ENCODE measurements at regions not wholly inside any gene's neighbourhood (a gene's known extent, or its start where the extent isn't known, plus 50 kb on each side); places are given as distances from the start of the nearest gene placed in this dataset.

DNA sequence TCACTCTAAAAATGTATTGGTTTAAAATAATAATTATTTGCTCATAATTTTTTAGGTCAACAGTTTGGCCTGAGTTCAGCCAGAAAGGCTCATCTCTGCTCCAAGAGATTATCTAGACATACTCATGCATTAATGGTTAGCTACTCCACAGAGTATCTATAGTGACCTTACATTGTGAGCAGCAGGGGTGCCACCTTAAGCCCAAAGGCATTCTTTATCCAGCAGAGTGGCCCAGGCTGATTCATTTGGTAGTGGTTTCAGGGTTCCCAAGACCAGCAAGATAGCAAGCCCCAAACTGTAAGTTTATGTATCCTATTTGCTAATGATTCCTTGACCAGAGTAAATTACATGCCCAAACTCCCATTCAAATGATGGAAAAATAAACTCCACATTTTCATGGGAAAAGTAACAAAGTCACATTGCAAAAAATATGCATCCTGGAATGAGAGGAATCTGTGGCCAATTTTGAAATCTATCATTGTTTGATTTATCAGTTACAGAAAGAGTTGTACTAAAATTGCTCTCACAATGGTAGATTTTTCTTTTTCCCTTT, 182.6 kb upstream of the KCNK2 start:
- no peaks in the 10 kb centered on the region for H3K9me3 Mint-ChIP-seq
- DNase-seq, result no peak
- POLR2A ChIA-PET, result no interaction called here
- H3K4me1 Mint-ChIP-seq, result no peaks in the 10 kb centered on the region
- H3K27me3 Mint-ChIP-seq, result peaks cover 2% of the 10 kb centered on the region
- no peak overlapping the region for H3K4me3 Mint-ChIP-seq
- H3K27ac Mint-ChIP-seq, result no peak overlapping the region
- no peaks in the 10 kb centered on the region for H3K36me3 Mint-ChIP-seq (ENCODE audit: low read depth)
- CTCF ChIA-PET, result no interaction called here

DNA sequence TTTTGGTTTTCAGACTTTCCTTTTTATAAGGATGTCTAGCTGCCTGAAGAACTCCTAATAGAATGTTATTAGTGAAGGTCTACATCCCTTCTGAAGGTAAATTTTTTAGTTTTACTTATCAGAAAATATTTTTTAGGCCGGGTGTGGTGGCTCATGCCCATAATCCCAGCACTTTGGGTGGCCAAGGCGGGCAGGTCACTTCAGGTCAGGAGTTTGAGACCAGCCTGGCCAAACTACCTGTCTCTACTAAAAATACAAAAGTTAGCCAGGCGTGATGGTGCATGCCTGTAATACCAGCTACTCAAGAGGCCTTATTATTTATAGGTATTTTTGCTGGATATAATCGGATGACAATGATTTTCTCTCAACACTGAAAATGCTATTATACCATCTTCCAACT, 181.9 kb upstream of the KCNK2 start:
- Mint-ChIP-seq H3K4me3 (no peak overlapping the region), H3K27ac (no peak overlapping the region), H3K36me3 (ENCODE audit: low read depth) (no peaks in the 10 kb centered on the region), H3K4me1 (no peaks in the 10 kb centered on the region), H3K27me3 (peaks cover 2% of the 10 kb centered on the region), H3K9me3 (no peaks in the 10 kb centered on the region)
- POLR2A ChIA-PET, result no interaction called here
- no peak for DNase-seq
- CTCF ChIA-PET, result no interaction called here

DNA sequence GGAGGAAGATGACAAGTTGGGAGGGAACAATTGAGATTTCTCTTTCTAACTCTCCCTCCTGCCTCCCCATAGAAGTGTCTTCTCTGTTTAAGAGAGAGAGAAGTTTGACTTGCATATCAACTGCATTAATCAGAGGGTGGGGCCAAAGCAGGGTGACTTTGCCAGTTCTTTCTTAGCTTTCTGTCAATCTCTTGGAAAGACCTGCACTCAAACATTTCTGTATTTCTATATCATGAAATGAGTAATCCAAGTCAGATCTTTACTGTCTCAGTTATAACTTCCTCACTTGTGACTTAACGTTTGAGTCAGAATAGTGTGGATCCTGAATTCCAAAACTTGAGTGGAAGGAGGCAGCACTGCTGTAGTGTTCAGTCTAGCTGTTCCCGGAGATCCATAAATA, 180.8 kb upstream of the KCNK2 start:
- H3K27ac Mint-ChIP-seq, result no peak overlapping the region
- ChIA-PET POLR2A (no interaction called here), CTCF (no interaction called here)
- H3K9me3 Mint-ChIP-seq, result no peaks in the 10 kb centered on the region
- peaks cover 2% of the 10 kb centered on the region for H3K27me3 Mint-ChIP-seq
- no peaks in the 10 kb centered on the region for H3K36me3 Mint-ChIP-seq (ENCODE audit: low read depth)
- DNase-seq, result no peak
- no peaks in the 10 kb centered on the region for H3K4me1 Mint-ChIP-seq
- no peak overlapping the region for H3K4me3 Mint-ChIP-seq

DNA sequence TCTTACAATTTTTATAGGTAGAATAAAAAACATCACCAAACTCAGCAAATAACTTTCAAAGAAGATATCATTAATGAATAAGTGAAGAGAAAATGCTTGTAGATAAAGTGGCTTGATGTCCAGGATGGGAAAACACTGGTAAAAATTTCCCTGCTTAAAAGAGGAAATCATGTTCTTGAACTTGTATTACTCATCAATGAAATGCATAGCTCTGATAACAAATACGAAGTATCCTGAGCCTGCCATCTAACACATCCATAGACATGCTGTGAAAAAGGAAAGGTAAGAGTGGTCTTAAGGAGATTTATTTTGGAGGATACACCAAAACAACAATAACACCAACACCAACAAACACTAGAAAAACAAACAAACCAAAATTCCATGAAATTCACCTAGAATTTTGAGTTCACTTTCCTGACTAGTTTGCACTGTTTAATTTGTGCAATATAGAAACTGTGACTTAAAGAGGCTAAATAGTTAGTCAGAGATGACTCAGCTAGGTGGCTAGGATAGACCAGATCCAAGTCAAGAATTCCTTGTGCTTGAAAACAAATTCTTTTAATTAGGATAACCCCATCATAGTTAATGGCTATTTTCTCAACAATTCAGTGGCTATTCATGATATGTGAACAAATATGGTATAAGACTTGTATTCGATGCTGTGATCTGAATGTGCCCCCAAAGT, 179.8 kb upstream of the KCNK2 start:
- ChIA-PET POLR2A (no interaction called here), CTCF (no interaction called here)
- Mint-ChIP-seq H3K27me3 (peaks cover 2% of the 10 kb centered on the region), H3K9me3 (no peaks in the 10 kb centered on the region), H3K36me3 (ENCODE audit: low read depth) (no peaks in the 10 kb centered on the region), H3K27ac (no peak overlapping the region), H3K4me1 (no peaks in the 10 kb centered on the region), H3K4me3 (no peak overlapping the region)
- DNase-seq, result no peak

DNA sequence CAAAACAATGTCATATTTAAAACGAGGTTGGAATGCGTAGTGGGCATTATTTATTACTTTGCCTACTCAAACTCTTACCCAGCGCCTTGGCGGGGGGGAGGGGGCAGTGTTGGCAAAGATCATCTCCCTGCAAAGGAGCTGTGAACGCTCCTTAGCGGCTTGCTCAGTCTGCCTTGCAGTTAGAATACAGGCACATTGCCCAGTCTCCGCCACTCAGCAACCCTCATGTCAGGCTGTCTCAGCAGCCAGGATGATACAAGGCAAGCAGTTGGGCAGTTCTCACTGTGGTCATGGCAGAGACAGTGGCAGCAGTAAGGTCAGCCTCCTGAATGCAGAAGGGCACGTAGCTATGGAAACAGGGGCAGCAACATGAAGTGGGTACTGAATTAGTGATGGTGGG, 170.4 kb upstream of the KCNK2 start:
- Mint-ChIP-seq H3K4me3 (no peak overlapping the region), H3K4me1 (no peaks in the 10 kb centered on the region), H3K27me3 (no peaks in the 10 kb centered on the region), H3K27ac (no peak overlapping the region), H3K9me3 (no peaks in the 10 kb centered on the region), H3K36me3 (ENCODE audit: low read depth) (no peaks in the 10 kb centered on the region)
- DNase-seq, result no peak
- POLR2A ChIA-PET, result no interaction called here
- CTCF ChIA-PET, result no interaction called here

DNA sequence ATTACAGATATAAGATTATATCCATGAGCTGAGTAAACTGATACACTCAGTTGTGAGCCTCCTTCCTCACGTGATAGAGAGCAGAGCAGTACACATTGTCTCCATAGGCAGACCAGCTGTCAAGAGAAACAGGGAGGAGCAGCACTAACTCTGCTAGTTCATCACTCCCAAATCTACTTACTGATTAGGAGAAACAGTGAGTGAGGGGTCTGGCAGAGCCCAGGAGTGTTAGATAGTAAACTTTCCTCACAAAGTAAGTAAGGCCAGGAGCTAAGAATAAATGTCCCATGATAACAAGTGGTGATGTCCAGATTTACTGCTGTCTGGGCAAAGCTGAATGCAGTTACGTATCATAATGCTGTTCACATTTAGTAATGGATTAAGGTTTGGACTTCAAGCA, 168.6 kb upstream of the KCNK2 start:
- Mint-ChIP-seq H3K4me3 (no peak overlapping the region), H3K4me1 (no peaks in the 10 kb centered on the region), H3K27ac (no peak overlapping the region), H3K9me3 (no peaks in the 10 kb centered on the region), H3K36me3 (ENCODE audit: low read depth) (no peaks in the 10 kb centered on the region), H3K27me3 (no peaks in the 10 kb centered on the region)
- ChIA-PET CTCF (no interaction called here), POLR2A (no interaction called here)
- DNase-seq, result no peak

DNA sequence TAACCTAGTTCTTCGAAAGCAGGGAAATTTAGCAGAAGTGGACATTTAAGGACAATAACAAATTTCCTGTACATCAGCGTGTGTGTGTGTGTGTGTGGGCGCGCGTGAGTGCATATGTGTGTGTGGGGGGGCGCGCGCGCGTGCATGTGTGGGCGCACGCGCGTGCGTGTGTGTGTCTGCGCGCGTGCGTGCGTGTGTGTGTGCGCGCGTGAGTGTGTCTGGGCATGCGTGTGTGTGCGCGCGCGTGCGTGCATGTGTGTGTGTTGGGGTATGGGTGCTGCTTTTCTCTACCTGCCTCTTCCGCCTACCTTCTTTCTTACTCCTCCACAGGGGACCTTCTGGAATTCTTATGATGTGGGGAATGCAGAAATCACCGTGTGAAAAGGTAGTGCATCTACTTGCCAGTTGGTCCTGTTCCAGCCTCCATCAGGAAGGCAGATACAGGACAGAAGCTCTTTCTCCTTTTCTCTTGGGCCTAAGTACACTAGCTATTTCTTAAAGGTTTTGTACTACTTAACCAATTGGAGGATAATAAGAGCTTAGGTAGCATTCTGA, 165.4 kb upstream of the KCNK2 start:
- H3K36me3 Mint-ChIP-seq (ENCODE audit: low read depth), result no peaks in the 10 kb centered on the region
- no peaks in the 10 kb centered on the region for H3K9me3 Mint-ChIP-seq
- no peak for DNase-seq
- CTCF ChIA-PET, result no interaction called here
- H3K4me1 Mint-ChIP-seq, result no peaks in the 10 kb centered on the region
- no peak overlapping the region for H3K4me3 Mint-ChIP-seq
- no peaks in the 10 kb centered on the region for H3K27me3 Mint-ChIP-seq
- H3K27ac Mint-ChIP-seq, result no peak overlapping the region
- POLR2A ChIA-PET, result no interaction called here

DNA sequence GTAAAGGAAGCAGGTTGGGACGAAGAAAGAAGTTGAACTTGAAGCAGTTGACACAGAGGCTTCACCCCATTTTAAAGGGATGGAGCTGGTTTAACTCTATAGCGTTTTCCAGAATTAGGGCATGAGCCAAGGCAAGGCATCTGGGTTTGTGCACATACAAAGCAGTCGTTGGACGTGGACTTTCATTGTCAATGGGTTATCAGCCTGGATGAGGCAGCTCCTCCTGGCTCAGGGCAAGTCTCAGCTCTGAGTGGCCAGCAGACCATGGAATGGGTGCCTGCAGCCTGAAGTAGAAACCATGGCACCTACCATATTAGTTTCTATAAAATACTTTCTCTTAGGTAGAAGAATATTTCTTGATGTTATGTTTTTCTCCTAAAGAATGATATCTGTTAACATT, 163.8 kb upstream of the KCNK2 start:
- no peaks in the 10 kb centered on the region for H3K9me3 Mint-ChIP-seq
- H3K4me3 Mint-ChIP-seq, result no peak overlapping the region
- DNase-seq, result no peak
- CTCF ChIA-PET, result no interaction called here
- no peaks in the 10 kb centered on the region for H3K4me1 Mint-ChIP-seq
- no peak overlapping the region for H3K27ac Mint-ChIP-seq
- POLR2A ChIA-PET, result no interaction called here
- no peaks in the 10 kb centered on the region for H3K36me3 Mint-ChIP-seq (ENCODE audit: low read depth)
- H3K27me3 Mint-ChIP-seq, result no peaks in the 10 kb centered on the region

DNA sequence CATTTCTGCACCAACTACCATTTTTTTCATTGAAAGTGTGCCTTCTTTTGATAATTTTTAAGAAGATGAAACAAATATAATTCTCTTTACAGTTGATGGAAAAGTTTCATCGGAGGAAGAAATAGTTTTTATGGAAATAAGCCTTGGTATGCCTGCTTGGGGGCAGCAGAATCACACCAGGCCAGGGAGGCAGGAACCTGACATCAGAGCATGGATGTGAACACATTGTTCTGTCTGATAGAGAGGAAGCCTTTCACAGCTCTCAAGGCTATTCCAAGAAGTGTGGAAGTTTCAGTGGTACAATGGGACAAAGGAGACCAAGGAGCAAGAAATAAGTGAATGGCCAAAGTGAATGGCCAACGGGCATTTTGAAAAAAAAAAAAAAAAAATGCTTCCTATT, 162.2 kb upstream of the KCNK2 start:
- no peaks in the 10 kb centered on the region for H3K27me3 Mint-ChIP-seq
- no peaks in the 10 kb centered on the region for H3K9me3 Mint-ChIP-seq
- CTCF ChIA-PET, result interaction anchor here (0.8 kb wide), 1 partner anchor 13 kb away, joined by 3 read pairs; no protein-coding TSS in a partner anchor
- DNase-seq, result no peak
- H3K36me3 Mint-ChIP-seq (ENCODE audit: low read depth), result no peaks in the 10 kb centered on the region
- H3K4me1 Mint-ChIP-seq, result no peaks in the 10 kb centered on the region
- POLR2A ChIA-PET, result no interaction called here
- H3K4me3 Mint-ChIP-seq, result no peak overlapping the region
- H3K27ac Mint-ChIP-seq, result no peak overlapping the region

DNA sequence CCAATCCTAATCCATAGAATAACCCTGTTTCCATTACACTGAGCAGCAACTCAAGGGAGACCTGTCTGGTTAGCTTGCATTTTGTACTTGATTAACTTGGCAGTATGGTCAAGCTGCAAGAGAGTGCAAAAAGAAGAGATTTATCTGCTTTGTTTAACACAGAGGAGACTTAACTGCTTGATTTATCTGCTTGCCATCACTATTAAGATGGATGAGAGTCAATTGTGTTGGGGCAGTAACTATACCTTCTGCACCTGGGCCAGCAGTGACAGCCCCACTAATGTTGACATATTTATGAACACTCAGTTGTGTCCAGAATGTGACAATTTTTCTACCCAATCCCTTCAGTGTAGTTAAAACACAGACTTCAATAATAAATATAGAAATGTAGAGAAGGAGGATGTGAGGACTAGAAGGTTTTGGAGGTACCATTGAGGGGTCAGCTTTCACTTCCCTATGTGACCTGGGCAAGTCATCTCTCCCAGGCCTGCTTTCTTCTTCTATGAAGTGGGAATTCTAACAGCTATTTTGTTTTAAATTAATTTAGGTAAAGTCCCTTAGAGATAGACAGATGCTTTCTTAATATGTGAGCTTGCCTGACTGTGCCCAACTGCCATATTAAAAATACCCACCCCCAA, 159.1 kb upstream of the KCNK2 start:
- Mint-ChIP-seq H3K9me3 (no peaks in the 10 kb centered on the region), H3K4me1 (no peaks in the 10 kb centered on the region), H3K27ac (no peak overlapping the region), H3K4me3 (no peak overlapping the region), H3K27me3 (no peaks in the 10 kb centered on the region), H3K36me3 (ENCODE audit: low read depth) (no peaks in the 10 kb centered on the region)
- no peak for DNase-seq
- POLR2A ChIA-PET, result no interaction called here
- CTCF ChIA-PET, result no interaction called here

DNA sequence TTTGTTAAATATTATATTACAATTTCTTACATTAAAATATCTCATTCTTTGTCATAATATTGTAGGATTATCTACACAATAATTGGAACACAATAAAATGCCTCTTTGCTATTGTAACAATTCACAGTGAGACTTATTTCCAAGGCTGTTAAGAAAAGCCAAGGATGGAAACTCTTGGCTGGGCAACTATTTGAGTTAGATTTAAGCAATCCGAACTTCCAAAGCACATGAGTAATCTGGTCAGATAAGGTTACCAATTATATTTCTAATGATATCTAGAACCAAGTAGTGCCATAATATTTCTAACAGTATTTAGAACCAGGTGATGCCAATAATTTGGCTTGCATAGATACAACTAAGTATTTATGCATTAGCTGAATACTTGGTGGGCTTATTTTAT, 154.7 kb upstream of the KCNK2 start:
- CTCF ChIA-PET, result no interaction called here

DNA sequence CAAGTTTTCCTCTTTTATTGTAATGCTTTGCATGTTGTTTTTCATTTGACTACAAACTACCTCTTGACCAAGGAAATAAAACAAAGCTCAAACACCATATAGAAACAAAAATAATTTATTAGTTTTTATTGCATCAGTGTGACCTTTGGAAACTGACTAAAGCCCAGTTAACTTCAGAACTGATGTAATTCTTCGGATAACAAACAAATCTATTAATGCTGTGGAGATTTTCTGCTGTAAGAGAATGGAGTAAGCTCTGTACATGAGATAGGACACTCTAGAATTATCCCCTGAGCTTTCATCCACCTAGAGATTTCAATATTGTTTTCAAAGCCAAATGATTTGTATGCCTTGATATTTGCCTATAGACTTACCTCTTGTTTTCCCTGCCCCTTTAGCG, 154.0 kb upstream of the KCNK2 start:
- DNase-seq, result no peak
- Mint-ChIP-seq H3K4me1 (no peaks in the 10 kb centered on the region), H3K36me3 (ENCODE audit: low read depth) (no peaks in the 10 kb centered on the region), H3K27ac (no peak overlapping the region), H3K4me3 (no peak overlapping the region), H3K27me3 (no peaks in the 10 kb centered on the region), H3K9me3 (no peaks in the 10 kb centered on the region)
- ChIA-PET POLR2A (no interaction called here), CTCF (interaction anchor here (1.1 kb wide), 1 partner anchor 17 kb away, joined by 3 read pairs; no protein-coding TSS in a partner anchor)

More for the DNA sequence above, 154.7 kb upstream of the KCNK2 start:
- H3K9me3 Mint-ChIP-seq, result no peaks in the 10 kb centered on the region
- H3K4me1 Mint-ChIP-seq, result no peaks in the 10 kb centered on the region
- H3K36me3 Mint-ChIP-seq (ENCODE audit: low read depth), result no peaks in the 10 kb centered on the region
- no peaks in the 10 kb centered on the region for H3K27me3 Mint-ChIP-seq
- no peak overlapping the region for H3K27ac Mint-ChIP-seq
- DNase-seq, result no peak
- no peak overlapping the region for H3K4me3 Mint-ChIP-seq
- POLR2A ChIA-PET, result no interaction called here

DNA sequence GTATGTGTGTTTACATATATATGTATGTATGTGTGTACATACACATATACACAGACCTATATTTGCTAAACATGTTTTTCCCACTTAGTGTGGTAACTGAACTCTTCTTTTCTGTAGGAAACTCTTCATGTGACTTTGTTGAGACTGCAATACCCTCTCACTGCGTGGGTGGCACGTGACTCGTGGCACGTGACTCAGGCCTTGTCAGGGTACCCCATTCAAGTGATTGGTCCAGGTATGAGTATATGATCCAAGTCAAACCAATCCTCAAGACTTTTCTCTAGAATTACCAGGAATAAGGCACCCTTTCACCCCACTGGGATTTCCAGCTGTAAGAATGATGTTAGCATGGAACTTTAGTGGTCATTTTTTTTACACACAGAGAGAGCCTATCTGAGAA, 149.2 kb upstream of the KCNK2 start:
- H3K36me3 Mint-ChIP-seq (ENCODE audit: low read depth), result no peaks in the 10 kb centered on the region
- CTCF ChIA-PET, result interaction anchor here (1.6 kb wide), 1 partner anchor 12 kb away, joined by 3 read pairs; no protein-coding TSS in a partner anchor

More for the DNA sequence above, 149.2 kb upstream of the KCNK2 start:
- Mint-ChIP-seq H3K27me3 (no peaks in the 10 kb centered on the region), H3K9me3 (no peaks in the 10 kb centered on the region), H3K4me1 (no peaks in the 10 kb centered on the region), H3K4me3 (no peak overlapping the region), H3K27ac (no peak overlapping the region)
- POLR2A ChIA-PET, result no interaction called here
- no peak for DNase-seq

Data from activated CD4-positive, alpha-beta T cell treated with anti-CD3 and anti-CD28 coated beads, Interleukin-2, amount 10 ng/mL, durations not matched to agents 7 days and 5 days (primary cell).